HG02884 (cell line): ENCODE measurements at regions not wholly inside any gene's neighbourhood (a gene's known extent, or its start where the extent isn't known, plus 50 kb on each side); places are given as distances from the start of the nearest gene placed in this dataset.

Experiments
- ATAC-seq: cut with Tn5 transposase; IDR thresholded peaks from one replicate; pipeline ENCODE4 v1.9.1; 2021; ENCODE audit warnings: mild to moderate bottlenecking, moderate library complexity; ENCODE audit not compliant: unreplicated experiment

DNA sequence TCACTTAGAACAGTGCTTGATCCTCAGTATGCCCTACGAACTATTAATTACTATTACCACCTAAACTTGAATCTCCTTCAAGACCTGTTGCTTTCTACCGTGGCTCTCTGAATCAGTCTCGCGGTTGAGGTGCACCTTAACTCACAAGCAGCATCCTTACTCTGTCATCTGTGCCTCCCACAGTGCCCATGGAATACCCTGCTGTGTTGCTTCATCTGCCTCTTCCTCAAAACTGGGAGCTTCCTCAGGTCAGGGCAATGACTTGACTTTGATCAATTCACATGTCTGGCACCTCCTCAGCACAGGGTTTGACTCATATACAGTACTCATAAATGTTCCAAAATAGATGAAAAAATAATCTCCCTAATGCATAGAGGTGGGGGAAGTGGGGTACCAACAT, 305.9 kb downstream of the NUAK1 start:
- ATAC-seq: no peak

DNA sequence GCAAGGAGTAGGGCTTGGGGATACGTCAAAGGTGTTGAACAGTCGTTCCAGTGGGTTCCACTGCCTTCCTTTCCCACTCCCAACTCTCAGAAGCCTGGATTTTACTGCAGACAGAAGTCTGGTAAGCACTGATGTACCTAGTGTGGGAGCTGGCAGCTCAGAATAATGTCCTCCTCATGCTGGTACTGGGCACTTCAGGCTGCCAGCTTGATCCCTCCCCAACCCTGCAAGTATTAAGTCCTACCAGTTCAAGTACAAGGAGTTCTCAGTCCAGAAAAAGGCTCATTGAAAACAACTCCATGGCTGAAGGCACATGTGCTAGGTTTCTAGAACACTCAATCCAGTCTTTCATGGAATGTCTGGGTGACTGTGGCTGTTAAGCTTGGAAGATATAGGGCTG, 304.3 kb downstream of the NUAK1 start:
- ATAC-seq: no peak

DNA sequence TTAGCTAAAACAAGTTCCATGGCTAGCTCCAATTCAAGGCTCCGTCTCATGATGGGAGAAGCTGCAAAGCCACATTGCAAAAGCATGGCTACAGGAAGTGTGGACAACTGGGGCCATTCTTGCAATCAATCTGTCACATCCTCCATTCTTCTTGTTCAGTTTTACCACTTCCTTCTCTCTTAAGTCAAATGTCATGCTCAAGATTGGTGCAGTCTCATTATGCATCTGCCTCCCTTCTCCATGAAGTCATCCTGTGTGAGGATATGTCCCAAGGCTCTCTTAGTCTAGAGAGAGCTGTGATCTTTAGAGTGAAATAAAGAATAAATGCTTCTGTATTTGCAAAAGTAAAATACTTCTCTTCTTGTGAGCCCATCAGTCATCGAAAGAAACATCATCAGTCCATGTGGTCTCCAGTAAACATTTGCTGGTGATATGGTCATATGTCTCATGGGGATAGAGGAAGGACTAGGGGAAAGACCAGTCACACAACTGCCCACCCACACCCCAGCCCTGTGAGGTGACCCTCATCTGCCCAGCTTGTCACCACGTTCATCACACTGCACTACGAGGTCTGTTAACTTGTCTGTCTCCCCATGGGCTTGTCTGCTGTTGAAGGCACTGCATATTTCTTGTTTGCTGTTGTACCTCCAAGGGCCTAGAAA, 303.0 kb downstream of the NUAK1 start:
- no peak for ATAC-seq

DNA sequence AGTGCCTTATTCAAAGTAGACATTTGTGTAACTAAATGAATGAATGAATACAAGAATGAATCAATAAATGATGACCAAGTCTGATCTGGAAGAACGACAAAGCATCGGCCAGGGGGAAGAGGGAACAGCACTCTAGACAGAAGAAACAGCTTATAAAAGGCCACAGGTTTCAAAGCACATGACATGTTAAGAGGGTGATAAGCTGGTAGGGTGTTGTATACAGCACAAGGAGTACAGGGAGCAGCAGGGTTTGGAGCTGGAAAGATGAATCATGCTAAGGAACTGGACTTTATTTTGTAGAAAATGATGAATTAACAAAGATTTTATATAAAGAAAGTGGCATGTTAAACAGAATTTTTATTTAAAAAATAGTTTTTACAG, 302.5 kb downstream of the NUAK1 start:
- no peak for ATAC-seq

DNA sequence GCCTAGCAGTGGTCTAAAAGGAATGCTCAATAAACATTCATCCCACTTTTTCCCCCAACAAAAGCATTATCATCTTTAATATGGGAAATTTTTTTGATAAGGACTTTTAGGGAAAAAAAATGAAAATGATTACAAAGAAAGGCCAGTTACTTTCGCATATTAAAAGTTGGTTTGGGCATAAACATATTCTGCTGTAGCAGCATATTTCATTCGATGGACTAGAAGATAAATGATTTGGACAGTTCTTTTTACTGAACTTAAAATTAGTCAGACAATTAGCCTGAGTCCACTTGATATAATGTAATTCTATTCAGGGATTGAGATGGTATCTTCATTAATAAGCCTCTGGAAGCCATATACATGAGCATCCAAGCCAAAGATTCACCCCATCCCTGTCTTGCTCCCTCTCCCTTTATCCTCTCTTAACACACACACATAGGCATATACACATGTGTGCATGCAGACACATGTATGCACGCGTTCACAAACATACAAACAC, 299.1 kb downstream of the NUAK1 start:
- ATAC-seq: no peak

DNA sequence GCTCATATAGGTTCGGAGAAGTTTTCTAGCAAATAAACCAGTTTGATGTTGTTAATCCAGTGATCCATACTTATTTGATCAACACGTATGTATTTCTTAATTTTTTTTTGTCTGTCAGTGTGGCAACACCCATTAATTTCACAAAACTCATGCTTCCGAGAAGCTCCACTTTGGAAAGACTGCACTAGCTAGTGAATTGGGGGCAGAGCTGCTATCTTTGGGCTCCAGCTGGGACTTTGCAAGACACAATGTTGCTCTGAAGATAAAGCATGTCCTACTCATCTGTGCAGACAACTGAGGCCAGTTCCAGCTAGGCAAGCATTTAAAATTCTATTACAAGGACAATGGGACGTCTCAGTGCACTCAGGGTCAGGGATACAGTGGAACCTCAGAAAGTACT, 298.4 kb downstream of the NUAK1 start:
- no peak for ATAC-seq

DNA sequence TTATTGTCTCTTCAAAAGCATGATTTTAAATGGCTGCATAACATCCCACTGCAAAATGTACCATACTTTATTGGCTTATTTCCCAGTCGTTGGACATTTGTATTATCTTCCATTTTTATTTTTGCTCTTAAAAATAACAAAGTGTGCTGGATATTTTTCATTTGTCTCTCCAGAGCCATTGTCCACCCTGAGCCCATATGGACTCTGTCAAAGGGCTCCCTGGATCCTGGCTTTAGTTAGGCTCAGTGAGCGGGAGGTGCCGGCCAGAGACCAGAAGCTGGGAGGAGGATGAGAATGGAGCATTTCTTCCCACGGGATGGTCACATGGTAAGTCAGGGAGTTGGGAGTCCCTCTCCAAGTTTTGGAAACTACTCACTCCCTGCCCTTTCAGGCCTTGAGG, 296.9 kb downstream of the NUAK1 start:
- no peak for ATAC-seq

DNA sequence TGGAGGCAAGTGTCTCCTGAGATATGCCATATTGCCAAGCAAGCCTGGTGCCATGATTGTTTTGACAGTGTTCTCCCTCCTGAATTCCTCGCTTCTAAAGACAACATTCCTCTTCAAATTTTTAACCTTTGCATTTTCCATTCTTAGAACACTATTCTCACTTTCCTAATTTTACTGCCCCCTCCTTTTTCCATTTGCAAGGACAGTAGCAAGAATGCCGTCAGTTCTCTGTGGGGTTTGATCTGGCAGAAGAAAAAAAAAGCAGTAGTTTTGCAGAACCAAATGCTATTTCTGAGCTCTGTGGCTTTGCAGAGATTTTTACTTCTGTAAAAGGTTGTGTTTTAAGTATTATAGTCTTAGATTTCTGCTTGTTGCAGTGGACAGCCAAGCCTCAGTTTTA, 295.2 kb downstream of the NUAK1 start:
- no peak for ATAC-seq

DNA sequence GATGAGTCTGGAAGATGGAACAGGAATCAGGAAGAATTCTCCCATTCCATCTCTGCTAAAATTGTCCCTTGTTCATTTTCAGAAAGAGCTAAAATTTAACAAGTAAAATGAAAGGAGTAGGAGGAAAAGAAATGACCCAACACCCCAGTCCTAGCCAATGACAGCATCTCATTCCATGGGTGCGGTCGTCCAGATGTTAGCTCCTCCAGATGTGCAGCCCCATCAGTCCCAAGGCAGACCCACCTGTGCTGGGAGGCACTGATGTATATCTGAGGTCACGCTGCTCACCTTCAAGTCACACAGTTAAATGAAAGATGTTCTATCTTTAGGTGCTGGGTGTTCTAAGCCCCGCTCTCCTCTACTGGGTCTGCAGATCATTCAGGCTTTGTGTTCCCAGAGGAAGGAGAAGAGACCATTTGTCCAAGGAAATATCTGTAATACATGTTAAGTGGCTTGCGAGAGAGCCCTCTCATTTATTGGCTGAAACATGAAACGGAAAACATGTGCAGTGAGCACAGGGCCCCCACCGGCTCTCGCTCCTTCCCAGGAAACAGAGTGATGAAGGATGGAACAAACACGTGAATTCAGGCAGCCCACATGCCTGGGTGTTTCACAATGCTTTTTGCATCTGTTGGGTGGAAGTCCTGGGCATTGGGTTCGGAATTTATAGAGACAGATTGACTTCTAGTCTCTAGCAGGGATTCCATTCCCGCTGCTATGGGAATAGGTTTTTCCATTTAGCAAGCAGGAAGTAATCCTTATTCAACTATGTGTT, 294.6 kb downstream of the NUAK1 start:
- ATAC-seq: no peak

DNA sequence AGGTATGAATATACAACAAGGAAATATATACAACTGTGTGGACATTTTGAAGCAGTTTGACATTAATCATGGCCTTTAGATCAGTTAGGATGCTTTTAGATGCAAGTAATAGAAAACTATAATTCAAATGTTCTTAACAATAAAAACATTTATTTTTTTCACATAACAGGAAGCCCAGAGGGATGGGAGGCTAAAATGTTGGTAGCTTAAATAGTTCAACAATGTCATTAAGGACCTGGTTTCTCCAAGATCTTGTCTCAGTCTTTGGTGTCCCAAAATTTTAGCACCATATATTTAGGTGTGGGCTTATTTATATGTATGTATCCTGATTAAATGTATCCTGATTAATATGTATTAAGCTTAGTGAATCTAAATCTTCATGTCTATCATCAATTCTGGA, 292.4 kb downstream of the NUAK1 start:
- no peak for ATAC-seq

DNA sequence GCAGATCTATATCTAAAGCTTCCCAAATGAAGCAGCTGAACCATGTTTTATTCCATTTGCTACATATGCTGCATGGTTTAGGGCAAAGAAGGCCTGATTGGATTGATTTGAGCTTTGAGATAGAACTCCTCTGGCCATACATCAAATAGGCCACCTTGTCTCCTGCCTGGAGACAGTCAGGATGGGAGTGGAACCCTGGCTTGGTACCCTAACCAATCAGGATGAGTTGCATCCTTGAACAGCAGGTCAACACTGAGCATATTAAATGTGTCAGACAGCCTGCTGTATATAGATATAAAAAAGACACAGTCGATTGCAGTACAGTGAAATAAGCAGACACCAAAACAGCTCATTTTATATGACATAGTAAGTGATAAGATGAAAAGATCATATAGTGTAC, 291.7 kb downstream of the NUAK1 start:
- ATAC-seq: no peak

DNA sequence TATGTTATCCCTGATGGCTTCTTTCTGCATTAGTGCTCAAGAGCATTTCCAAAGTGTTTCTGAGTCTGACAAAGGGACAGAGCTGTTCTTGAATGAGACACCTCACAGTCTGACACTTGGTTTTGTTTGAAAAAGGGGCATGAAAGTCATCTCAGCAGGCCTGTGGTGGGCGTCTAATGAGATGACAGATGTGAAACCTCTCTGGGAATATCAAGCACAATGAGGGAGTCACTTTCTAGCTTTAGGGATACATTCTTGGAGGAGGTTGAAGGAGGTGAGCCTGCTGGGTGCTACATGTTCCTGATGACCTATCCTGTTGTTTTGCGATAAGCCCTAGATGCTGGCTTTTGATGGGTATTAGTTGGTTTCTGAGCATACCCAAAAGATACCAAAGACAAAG, 290.5 kb downstream of the NUAK1 start:
- ATAC-seq: no peak

DNA sequence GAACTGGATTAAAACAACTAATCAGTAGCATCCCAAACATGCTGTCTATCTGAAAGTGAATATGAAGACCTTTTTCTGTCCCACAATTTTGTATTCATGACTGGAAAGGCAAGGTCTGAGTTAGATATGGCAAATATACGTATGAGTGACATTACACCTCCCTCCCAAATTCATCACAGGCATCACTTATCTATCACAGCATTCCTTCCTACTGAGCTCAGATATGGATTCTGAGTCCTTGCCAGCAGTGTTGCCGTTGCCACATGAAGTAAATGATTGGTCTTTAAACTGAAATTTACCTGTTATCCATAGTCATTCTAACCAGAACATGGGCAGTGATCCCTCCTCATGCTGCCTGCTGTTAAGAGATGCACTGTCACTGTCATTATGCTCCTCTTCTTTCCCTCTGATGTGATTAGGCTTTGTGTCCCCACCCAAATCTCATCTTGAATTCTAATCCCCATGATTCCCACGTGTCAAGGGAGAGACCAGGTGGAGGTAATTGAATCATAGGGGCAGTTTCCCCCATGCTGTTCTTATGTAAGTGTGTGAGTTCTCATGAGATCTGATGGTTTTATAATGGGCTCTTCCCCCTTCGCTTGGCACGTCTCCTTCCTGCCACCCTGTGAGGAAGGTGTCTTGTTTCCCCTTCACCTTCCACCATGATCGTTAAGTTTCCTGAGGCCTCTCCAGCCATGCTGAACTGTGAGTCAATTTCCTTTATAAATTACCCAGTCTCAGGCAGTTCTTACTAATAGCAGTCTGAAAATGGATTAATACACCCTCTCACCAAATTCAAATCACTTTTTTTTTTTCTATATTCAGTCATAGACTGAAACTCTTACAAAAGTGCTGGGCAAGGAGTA, 288.4 kb downstream of the NUAK1 start:
- no peak for ATAC-seq

DNA sequence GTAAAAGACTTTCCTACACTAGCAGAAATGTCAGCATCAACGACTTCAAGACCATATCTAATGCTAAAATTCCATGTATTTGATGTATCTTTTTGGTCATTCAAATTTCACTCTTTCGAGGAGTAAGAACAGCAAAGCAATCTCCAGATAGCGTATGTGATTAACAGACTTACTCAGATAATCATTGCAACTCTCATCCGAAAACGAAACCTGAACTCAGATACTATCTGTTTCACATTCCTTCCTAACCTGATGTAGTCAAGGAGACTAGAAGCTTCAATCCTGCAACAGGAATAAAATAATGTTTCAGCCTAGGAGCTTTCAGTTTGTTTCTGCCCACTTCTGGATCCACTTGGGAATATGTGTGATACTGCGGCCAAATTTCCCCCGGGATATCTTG, 286.3 kb downstream of the NUAK1 start:
- no peak for ATAC-seq

DNA sequence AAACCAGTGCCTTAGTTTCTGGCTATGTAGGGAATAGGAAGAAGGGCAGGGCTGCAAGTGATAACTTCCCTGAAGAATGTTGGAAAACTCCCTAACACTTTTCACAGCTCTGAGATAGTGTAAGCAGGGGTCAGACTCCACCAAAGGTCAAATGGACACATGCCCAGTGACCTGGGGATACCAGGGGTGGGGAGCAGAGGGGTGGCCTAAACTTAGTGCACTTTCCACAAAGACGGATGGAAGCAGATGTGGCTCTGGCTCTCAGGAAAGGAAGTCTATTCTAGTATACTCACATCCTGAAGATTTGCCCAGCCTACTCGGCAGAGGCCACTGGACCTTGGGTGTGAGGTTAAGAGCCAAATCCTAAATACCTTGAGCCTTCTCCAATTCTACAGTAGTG, 285.8 kb downstream of the NUAK1 start:
- ATAC-seq: no peak

DNA sequence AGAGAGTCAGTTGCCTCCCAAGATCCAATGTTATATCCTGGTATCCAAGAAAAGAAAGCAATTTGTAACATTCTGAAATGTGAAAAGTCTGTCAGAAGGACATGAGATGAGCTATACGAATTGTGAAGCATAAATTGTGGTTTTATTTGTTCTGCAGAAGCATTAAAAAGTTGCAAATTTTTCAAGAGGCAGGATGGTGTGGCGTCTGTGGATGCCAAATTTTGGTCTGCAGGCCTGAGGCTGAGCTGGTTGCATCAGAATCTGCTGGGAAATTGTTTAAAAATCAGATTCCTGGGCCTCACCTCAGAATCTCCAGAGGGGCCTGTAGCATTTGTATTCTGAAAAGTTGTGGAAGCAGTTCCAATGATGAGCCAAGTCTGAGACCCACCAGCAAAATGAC, 284.7 kb downstream of the NUAK1 start:
- ATAC-seq: no peak

DNA sequence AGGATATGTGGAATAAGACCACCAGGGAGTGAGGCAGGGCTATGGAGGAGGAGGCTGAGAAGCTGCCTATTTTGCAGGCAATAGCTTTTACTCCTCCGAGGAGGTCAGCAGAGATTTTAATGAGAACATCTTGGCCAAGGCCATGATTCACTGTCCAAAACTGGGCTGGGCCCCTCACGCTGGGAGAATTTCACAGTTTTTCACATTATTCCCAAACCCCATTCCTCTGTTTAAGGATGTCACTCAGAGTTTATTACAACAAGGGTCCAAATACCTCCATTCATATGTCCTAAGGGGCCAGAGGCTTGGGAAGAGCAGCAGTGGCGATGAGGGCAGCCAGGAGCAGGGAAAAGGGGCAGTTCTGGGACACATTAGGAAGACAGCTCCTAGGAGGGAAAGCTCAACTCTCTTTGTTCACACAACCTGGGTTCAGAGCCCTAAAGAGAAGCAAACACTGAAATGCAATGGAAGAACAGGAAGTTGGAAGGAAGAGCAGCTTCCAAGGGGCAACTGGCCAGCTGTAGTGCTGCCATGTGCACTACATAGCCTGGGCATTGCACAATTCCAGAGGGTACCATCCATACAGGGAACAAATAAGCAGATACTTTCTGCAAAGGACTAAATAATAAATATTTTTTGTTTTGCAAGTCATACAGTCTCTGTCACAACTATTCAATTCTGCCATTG, 283.2 kb downstream of the NUAK1 start:
- no peak for ATAC-seq

DNA sequence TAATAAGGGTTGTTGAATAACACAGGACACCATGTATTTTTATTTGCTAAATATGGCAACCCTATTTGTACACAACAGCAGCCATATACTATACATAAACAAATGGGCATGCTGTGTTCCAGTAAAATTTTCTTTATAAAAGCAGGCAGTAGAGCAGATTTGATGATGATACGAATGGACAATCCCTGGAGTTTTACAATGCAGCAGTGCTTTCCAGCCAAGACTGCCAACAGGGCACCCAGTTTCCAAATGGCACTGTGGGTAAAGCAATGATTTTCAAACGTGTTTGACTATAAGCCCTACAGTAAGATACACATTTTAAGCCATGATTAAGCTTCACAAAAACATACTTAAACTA, 282.7 kb downstream of the NUAK1 start:
- no peak for ATAC-seq

DNA sequence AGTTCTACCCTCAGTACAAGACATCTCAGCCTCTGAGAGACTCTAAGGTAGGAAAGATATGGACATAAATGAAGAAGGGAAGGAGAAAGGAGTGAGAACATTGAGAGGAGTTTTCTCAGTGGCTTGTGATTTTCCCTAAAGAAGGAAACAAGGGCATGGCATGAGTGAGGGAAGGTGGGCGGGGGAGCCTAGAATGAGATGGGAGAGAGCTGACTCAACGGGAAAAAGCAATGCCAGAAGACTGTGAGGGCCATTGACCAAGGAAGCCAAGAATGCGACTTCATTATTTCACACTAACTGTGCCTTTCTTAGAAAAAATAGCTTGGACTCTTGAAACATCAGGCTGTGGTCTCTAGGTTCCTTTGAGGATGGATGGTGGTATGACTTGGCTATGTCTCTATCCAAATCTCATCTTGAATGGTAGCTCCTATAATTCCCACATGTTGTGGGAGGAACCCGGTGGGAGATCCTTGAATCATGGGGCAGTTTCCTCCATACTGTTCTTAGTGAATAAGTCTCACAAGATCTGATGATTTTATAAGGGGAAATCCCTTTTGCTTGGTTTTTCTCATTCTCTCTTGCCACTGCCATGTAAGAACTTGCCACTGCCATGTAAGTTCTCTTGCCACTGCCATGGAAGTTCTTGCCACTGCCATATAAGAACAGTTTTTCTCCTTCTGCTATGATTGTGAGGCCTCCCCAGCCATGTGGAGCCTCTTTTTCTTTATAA, 279.6 kb downstream of the NUAK1 start:
- ATAC-seq: no peak

DNA sequence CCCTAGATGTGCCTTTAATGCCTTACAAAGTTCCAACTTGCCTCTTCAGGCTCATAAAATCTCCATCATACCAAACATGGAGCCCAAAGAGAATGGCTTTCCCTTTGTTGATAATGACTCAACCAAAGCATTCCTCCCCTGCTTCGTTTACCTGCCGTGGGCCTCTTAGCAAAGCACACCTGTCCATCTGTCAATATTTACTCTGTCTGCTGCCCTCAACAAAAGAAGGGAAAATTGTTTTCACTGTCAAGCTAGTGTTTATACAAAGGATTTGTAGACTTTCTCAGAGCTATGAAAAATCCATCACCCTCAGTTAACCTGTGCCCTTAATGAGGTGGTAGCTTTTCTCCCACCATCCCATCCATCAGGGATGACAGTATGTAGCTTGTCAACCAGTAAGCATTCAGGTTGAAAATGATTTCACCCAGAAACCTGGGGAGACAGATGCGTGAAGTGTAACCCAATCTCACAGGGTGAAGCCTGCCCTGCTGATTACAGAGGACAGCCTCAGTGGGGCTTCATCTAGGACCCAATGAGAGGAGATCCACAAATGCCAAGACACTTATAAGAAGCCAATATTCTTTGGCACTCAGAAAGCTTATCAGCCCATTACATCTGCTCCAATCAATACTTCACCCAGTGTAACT, 278.1 kb downstream of the NUAK1 start:
- ATAC-seq: no peak
